ENCODE measurements at regions not wholly inside any gene's neighbourhood (a gene's known extent, or its start where the extent isn't known, plus 50 kb on each side); places are given as distances from the start of the nearest gene placed in this dataset.

DNA sequence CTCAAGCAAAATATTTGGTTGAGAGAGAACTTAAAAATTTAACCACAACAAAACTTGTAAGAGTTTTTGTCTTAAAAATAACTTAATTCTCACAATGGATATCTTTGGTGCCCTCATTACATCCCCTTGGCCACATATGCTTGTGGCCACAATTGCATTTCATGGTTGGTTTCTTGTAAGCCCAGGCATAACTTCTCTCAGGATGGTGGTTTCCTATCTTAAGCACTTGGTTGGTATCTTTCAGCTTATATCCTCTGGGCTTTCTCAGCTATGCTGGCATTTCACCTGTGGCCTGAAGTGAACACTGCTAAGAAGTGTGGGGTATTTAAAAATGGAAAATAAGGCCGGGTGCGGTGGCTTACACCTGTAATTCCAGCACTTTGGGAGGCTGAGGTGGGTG, 212.4 kb upstream of the MEF2C start:
- Histone ChIP-seq H3K4me3 (no peak overlapping the region), H3K27me3 (replicated peaks in 1 of 7) (no peaks in the 10 kb centered on the region), H3K4me1 (no peaks in the 10 kb centered on the region), H3K9me3 (peaks cover 0 to 7% (median 0%) of the 10 kb centered on the region in 8 donors), H3K36me3 (no peaks in the 10 kb centered on the region), H3K27ac (no peak overlapping the region)
- intact Hi-C loops (cut with DNase I; ENCODE audit: low total_unique reads), result no loop called here
- DNase-seq, result no peak
- TF ChIP-seq POLR2AphosphoS5 (IDR thresholded peaks at IDR 0.05), result no peak
- no peak for TF ChIP-seq POLR2A (IDR thresholded peaks at IDR 0.05)
- TF ChIP-seq, protein P1, sequence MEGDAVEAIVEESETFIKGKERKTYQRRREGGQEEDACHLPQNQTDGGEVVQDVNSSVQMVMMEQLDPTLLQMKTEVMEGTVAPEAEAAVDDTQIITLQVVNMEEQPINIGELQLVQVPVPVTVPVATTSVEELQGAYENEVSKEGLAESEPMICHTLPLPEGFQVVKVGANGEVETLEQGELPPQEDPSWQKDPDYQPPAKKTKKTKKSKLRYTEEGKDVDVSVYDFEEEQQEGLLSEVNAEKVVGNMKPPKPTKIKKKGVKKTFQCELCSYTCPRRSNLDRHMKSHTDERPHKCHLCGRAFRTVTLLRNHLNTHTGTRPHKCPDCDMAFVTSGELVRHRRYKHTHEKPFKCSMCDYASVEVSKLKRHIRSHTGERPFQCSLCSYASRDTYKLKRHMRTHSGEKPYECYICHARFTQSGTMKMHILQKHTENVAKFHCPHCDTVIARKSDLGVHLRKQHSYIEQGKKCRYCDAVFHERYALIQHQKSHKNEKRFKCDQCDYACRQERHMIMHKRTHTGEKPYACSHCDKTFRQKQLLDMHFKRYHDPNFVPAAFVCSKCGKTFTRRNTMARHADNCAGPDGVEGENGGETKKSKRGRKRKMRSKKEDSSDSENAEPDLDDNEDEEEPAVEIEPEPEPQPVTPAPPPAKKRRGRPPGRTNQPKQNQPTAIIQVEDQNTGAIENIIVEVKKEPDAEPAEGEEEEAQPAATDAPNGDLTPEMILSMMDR (IDR thresholded peaks at IDR 0.05 in 8 of 11, conservative IDR thresholded peaks at IDR 0.05 in 3 of 11), result no peak
- 90 to 95% (median 91%) methylated on average over 2 of the region's 2 CpGs for WGBS, 5 donors

DNA sequence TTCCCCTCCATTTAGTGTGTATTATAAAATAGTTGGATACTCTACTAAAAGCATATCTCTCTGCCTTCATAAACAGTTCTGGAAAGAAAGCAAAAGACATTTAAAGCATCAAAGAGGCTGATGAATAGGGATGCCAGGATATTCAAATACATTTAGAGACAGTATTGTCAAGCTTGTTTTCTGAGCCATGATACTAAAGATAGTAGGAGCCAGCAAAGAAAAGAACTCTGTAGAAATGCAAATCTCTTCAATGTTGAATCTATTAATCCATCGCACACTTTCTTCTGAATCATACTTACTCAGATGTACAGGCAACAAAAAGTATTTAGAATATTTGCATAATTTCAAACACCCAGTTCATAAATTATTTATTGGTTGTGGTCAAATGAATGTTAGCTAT, 207.1 kb upstream of the MEF2C start:
- H3K9me3 ChIP-seq, result no peaks in the 10 kb centered on the region
- H3K4me1 ChIP-seq, result no peaks in the 10 kb centered on the region
- no peak overlapping the region for H3K27ac ChIP-seq
- DNase-seq, result no peak
- WGBS, 5 donors, result 83 to 93% (median 89%) methylated on average over 1 of the region's 1 CpG
- no peak overlapping the region for H3K4me3 ChIP-seq
- intact Hi-C loops (cut with DNase I; ENCODE audit: low total_unique reads), result no loop called here
- no peaks in the 10 kb centered on the region for H3K27me3 ChIP-seq (replicated peaks in 1 of 7)
- TF ChIP-seq POLR2A (IDR thresholded peaks at IDR 0.05) (no peak), POLR2AphosphoS5 (IDR thresholded peaks at IDR 0.05) (no peak)
- TF ChIP-seq, protein P1 (IDR thresholded peaks at IDR 0.05 in 8 of 11, conservative IDR thresholded peaks at IDR 0.05 in 3 of 11), result no peak
- H3K36me3 ChIP-seq, result no peaks in the 10 kb centered on the region

DNA sequence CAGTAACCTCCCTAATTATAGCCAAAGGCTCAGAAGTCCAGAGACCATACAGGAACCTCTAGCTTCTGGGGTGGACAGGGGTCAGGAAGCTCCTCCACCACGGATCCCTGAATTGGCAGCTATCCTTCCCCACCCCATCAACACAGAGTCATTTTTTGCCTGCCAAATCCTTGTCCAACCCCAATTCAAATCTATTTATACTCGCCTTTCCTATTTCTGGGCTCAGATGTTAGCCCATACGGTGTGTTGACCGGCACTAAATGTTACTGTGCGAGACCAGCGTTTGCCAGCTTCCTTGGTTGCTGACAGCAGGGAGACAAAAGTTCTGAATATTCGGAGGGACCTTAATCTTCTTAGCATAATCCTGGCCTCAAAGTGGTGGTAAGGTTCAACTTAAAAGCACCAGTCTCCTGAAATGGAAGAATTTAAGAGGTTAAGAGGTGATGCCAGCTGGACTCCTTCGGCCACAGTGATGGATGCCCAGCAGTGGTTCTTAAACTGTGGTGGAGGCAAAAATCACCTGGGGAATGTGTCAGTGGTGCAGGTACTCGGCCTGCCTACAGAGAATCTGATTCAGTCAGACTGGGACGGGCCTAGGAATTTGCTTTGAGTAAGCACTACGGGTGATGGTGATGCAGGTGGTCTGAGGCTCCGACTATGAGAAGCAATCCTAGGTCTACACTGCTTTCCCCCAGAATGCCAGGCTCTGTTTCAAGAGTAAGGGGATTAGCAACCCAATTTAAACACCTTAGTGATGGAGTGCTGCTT, 204.8 kb upstream of the MEF2C start:
- no peak for DNase-seq
- WGBS, 5 donors, result 85 to 95% (median 86%) methylated on average over 12 of the region's 12 CpGs
- no peaks in the 10 kb centered on the region for H3K4me1 ChIP-seq
- TF ChIP-seq POLR2A (IDR thresholded peaks at IDR 0.05) (no peak), POLR2AphosphoS5 (IDR thresholded peaks at IDR 0.05) (no peak)
- TF ChIP-seq, protein P1 (IDR thresholded peaks at IDR 0.05 in 8 of 11, conservative IDR thresholded peaks at IDR 0.05 in 3 of 11), result no peak
- no peaks in the 10 kb centered on the region for H3K27me3 ChIP-seq (replicated peaks in 1 of 7)
- intact Hi-C loops (cut with DNase I; ENCODE audit: low total_unique reads), result no loop called here
- no peak overlapping the region for H3K27ac ChIP-seq
- H3K9me3 ChIP-seq, result no peaks in the 10 kb centered on the region
- H3K4me3 ChIP-seq, result no peak overlapping the region
- H3K36me3 ChIP-seq, result no peaks in the 10 kb centered on the region

DNA sequence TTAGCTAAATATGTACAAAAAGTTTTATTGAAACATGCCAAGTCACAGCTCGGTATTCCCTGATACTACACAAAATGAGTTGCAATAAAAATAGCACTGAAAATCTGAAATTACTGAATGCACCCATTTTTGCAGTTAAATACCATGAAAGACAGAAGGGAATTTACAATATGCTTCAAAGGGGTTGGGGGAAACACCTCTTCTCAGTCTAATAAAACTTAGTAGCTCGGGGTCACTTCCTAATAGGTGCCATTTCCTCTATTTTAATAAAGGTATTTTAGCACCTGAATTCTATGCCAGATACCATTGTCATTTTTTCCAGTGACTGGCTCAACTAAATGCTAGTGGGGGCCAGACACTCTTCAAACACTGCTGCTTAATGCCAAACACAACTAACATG, 204.1 kb upstream of the MEF2C start:
- no peak for TF ChIP-seq POLR2AphosphoS5 (IDR thresholded peaks at IDR 0.05)
- TF ChIP-seq POLR2A (IDR thresholded peaks at IDR 0.05), result no peak
- TF ChIP-seq, protein P1 (IDR thresholded peaks at IDR 0.05 in 8 of 11, conservative IDR thresholded peaks at IDR 0.05 in 3 of 11), result no peak
- H3K27ac ChIP-seq, result no peak overlapping the region
- H3K4me3 ChIP-seq, result no peak overlapping the region
- no peaks in the 10 kb centered on the region for H3K4me1 ChIP-seq
- no peak for DNase-seq
- 62 to 81% (median 67%) methylated on average over 2 of the region's 2 CpGs for WGBS, 5 donors
- no peaks in the 10 kb centered on the region for H3K27me3 ChIP-seq (replicated peaks in 1 of 7)
- H3K36me3 ChIP-seq, result no peaks in the 10 kb centered on the region
- no peaks in the 10 kb centered on the region for H3K9me3 ChIP-seq
- intact Hi-C loops (cut with DNase I; ENCODE audit: low total_unique reads), result no loop called here

Measured in spleen (tissue), 11 donors.